Tibial artery (tissue), 4 donors: ENCODE measurements at regions not wholly inside any gene's neighbourhood (a gene's known extent, or its start where the extent isn't known, plus 50 kb on each side); places are given as distances from the start of the nearest gene placed in this dataset.

Source experiments
- DNase-seq, 2 donors: peaks; one replicate each; pipeline ENCODE4 v3.0.0-alpha.2; 2019
- H3K27ac ChIP-seq, 2 donors: fragments of 200-600 bp; sonication (generic) in 1 of 2; 1 replicate in 1 of 2; 2 replicates in 1 of 2; pipeline ENCODE4 v1.5.1; 2018 to 2019; ENCODE audit warnings: mild to moderate bottlenecking in 1 of 2
- H3K27me3 ChIP-seq, 2 donors: fragments of 200-600 bp; sonication (generic) in 1 of 2; one replicate each; pipeline versions ENCODE4 v1.5.1 to v1.6.0; 2016 to 2019
- H3K36me3 ChIP-seq, 3 donors: fragments of 200-600 bp; sonication (generic) in 2 of 3; one replicate each; pipeline ENCODE4 v1.5.1; 2016 to 2019; ENCODE audit warnings: mild to moderate bottlenecking in 2 of 3
- H3K4me1 ChIP-seq, 4 donors: fragments of 200-600 bp; sonication (generic) in 2 of 4; 1 replicate in 3 of 4; 2 replicates in 1 of 4; pipeline ENCODE4 v1.5.1; 2016 to 2019
- H3K4me3 ChIP-seq, 2 donors: fragments of 200-600 bp; sonication (generic) in 1 of 2; 1 replicate in 1 of 2; 2 replicates in 1 of 2; pipeline ENCODE4 v1.5.1; 2018 to 2019; ENCODE audit warnings: mild to moderate bottlenecking in 2 of 2
- H3K9me3 ChIP-seq, 3 donors: fragments of 200-600 bp; sonication (generic) in 1 of 3; one replicate each; pipeline ENCODE4 v1.5.1; 2016 to 2019
- intact Hi-C: fragments of 100-400 bp; cut with DNase I; formaldehyde crosslinking; loops from one replicate; pipeline ENCODE4 v1.15.0; 2023; ENCODE audit warnings: low total_unique reads
- TF ChIP-seq, protein P1 (sequence below), 2 experiments: fragments of 200-600 bp in 1 of 2; fragments of 450-650 bp in 1 of 2; IDR thresholded peaks; one replicate each; pipeline ENCODE4 v1.5.1; 2017 to 2019; ENCODE audit warnings: antibody characterized with exemption in 2 of 2, mild to moderate bottlenecking in 1 of 2, moderate library complexity in 1 of 2

DNA sequence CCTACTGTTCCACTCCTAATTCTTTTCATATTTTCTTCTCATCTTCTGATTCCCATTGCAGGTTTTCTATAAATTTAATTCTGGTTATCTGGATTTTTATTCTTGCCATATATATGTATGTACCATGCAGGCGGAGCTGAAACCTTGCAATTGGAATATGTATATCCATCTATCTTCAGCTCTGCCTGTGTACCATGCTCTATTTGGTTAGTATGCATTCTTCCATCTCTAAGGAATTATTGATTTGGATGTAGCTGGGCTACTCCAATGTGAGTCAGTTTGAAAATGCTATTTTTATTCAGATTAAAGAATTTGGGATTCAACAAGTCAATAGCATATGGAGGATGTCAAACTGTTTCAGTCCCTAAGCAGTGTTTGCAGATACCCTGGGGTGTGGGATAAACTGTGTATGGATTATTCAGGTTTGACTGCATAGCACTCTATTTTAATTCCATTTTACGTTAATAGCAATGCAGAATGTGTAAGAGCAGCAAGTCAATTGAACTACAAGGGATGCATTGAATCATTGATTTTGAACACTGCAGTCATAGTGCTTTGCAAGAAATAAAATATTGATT lies 528.1 kb upstream of the FZD8 start:
- DNase-seq: no peak
- no peak overlapping the region for H3K27ac ChIP-seq
- H3K4me1 ChIP-seq: peaks cover 0 to 25% (median 23%) of the 10 kb centered on the region in 4 donors
- intact Hi-C loops: no loop called here
- H3K27me3 ChIP-seq: no peaks in the 10 kb centered on the region
- TF ChIP-seq, protein P1, sequence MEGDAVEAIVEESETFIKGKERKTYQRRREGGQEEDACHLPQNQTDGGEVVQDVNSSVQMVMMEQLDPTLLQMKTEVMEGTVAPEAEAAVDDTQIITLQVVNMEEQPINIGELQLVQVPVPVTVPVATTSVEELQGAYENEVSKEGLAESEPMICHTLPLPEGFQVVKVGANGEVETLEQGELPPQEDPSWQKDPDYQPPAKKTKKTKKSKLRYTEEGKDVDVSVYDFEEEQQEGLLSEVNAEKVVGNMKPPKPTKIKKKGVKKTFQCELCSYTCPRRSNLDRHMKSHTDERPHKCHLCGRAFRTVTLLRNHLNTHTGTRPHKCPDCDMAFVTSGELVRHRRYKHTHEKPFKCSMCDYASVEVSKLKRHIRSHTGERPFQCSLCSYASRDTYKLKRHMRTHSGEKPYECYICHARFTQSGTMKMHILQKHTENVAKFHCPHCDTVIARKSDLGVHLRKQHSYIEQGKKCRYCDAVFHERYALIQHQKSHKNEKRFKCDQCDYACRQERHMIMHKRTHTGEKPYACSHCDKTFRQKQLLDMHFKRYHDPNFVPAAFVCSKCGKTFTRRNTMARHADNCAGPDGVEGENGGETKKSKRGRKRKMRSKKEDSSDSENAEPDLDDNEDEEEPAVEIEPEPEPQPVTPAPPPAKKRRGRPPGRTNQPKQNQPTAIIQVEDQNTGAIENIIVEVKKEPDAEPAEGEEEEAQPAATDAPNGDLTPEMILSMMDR (IDR thresholded peaks at IDR 0.05): no peak
- no peak overlapping the region for H3K4me3 ChIP-seq
- H3K9me3 ChIP-seq: no peaks in the 10 kb centered on the region
- H3K36me3 ChIP-seq: no peaks in the 10 kb centered on the region

DNA sequence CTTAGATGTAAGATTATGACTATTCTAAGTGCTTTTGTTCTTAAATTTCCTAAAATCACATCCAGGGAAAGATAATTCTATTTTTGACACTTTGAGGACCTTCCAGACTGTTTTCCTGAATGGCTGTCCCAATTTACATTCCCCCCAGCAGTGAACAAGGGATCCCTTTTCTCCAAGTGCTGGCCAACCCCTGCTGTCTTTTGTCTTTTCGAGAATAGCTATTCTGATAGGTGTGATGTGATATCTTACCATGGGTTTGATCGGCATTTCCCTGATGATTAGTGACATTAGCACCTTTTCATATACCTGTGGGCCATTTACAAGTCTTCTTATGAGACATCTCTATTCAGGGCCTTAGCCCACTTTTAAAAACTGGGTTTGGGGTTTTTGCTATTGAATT lies 526.7 kb upstream of the FZD8 start:
- intact Hi-C loops: no loop called here

DNA sequence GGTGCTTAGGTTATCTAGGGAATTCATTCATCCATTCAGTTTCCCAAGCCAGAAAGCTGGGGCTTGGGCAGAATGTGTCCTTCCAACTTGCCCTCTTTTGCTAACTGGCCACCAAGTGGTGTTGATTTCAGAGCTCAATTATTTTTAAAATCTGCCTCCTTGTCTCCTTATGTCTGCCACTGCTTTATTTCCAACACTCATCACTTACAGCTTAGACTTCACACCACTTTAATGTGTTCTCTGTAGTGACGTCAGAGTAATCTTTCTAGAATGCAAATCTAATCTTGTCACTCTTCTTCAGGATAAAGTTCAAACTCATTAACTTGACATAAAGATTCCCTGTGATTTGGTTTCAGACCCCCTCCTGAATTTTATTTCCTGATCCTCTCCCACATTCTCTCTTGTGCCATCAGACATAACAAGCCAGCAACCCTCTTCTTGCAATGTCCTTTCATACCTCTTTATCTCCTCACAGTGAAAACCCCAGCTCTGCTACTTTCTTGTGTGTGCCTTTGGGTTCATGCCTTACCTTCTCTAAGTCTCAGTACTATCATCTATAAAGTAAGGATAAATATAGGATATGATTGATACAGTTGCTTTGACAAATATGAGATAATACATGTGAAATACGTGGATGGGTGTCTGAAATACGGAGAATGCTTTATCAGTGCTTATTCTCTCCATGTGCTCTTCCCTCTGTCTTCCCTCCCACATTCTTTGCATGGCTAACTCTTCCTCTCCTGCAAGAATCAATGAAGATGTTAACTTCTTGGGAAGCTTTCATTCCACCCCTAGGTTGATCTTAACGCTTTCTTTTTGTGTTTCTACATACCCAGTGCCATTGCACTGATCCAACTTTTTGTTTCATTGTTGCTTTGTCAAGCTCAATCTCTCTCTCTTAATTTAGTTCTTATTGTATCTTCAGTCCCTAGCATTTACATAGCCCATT lies 522.7 kb upstream of the FZD8 start:
- DNase-seq: no peak
- no peaks in the 10 kb centered on the region for H3K36me3 ChIP-seq
- no peak overlapping the region for H3K27ac ChIP-seq
- intact Hi-C loops: no loop called here
- no peaks in the 10 kb centered on the region for H3K4me1 ChIP-seq
- H3K4me3 ChIP-seq: no peak overlapping the region
- TF ChIP-seq, protein P1 (IDR thresholded peaks at IDR 0.05): no peak
- no peaks in the 10 kb centered on the region for H3K27me3 ChIP-seq
- H3K9me3 ChIP-seq: peaks cover 0 to 4% (median 0%) of the 10 kb centered on the region in 3 donors

More for the DNA sequence above, 526.7 kb upstream of the FZD8 start:
- Histone ChIP-seq H3K36me3 (no peaks in the 10 kb centered on the region), H3K27me3 (no peaks in the 10 kb centered on the region), H3K4me1 (peaks cover 0 to 25% (median 23%) of the 10 kb centered on the region in 4 donors), H3K4me3 (no peak overlapping the region), H3K9me3 (peaks cover 0 to 2% (median 0%) of the 10 kb centered on the region in 3 donors), H3K27ac (no peak overlapping the region)
- TF ChIP-seq, protein P1 (IDR thresholded peaks at IDR 0.05): no peak
- no peak for DNase-seq

DNA sequence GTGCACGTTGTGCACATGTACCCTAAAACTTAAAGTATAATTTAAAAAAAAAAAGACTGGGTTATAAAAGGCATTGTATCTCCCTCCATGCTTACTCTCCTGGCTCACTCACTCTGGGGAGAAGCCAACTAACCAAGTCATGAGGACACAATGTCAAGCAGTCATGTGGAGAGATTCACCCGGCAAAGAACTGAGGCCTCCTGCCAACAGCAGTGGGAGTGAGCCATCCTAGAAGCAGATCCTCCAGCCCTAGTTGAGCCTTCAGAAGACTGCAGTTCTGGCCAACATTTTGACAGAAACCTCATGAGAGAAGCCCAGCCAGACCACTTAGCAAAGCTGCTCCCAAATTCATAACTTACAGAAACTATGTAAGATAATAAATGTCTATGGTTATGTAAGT lies 521.7 kb upstream of the FZD8 start:
- Histone ChIP-seq H3K4me1 (no peaks in the 10 kb centered on the region), H3K27ac (no peak overlapping the region), H3K27me3 (no peaks in the 10 kb centered on the region), H3K9me3 (peaks cover 0 to 4% (median 0%) of the 10 kb centered on the region in 3 donors), H3K4me3 (no peak overlapping the region), H3K36me3 (no peaks in the 10 kb centered on the region)
- TF ChIP-seq, protein P1 (IDR thresholded peaks at IDR 0.05): no peak
- DNase-seq: peak in 1 of 2 donors; percentile 37
- intact Hi-C loops: no loop called here

DNA sequence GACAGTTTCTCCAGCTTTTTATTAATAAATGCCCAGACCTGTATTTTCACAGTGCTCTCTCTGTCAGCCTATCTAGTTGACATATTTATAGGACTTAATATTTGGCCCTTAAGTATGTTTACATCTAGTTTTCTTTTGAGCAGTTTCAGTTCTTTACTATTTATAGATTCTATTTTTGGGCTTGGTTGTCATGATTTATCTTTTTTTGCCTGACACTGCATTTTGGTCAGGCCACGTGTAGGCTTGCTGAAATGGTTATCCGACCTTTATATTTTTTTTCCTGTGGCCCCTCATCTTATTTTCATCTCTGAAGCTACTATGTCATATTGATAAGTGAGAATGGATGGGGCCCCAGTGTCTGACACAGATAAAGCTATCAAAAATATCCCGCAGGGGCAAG lies 515.4 kb upstream of the FZD8 start:
- DNase-seq: no peak
- no peaks in the 10 kb centered on the region for H3K9me3 ChIP-seq
- H3K27me3 ChIP-seq: no peaks in the 10 kb centered on the region
- TF ChIP-seq, protein P1 (IDR thresholded peaks at IDR 0.05): no peak
- intact Hi-C loops: no loop called here
- no peak overlapping the region for H3K4me3 ChIP-seq
- H3K4me1 ChIP-seq: peaks cover 0 to 12% (median 3%) of the 10 kb centered on the region in 4 donors
- H3K27ac ChIP-seq: no peak overlapping the region
- H3K36me3 ChIP-seq: no peaks in the 10 kb centered on the region
